H1 (cell line): ENCODE measurements at regions not wholly inside any gene's neighbourhood (a gene's known extent, or its start where the extent isn't known, plus 50 kb on each side); places are given as distances from the start of the nearest gene placed in this dataset.

ENCODE experiments used
- GTF2F1 ChIP-seq: IDR thresholded peaks from 2 replicates; pipeline ENCODE4 v1.6.1; 2012; ENCODE audit warnings: low read depth, low read length, improper control_type of control experiment, borderline replicate concordance
- TF ChIP-seq, protein P1 (sequence below): fragments of 300-600 bp; sonication (generic); IDR thresholded peaks from 2 replicates; pipeline ENCODE4 v1.7.1; 2012; ENCODE audit warnings: low read length, moderate library complexity, mild to moderate bottlenecking, inconsistent platforms; ENCODE audit not compliant: insufficient replicate concordance

DNA sequence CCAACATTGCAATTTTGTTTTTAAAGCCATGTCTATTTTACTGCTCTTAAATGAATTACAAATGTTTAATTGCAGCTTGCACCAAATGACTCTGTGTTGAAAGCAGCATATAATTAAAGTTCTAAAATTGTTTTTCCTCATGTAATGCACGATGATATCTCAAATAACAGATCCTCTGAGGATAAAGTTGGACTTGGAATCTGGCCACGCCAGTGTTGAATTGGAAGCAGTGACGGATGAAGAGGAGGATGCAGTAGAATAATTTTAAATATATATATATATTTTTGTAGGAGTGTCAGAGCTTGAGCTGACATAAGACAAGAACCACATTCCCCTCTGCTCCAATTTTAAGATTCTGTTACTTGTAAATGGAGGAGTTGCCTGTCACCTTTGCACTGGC, 406.6 kb upstream of the DPPA4 start (continued):
- TF ChIP-seq, protein P1, sequence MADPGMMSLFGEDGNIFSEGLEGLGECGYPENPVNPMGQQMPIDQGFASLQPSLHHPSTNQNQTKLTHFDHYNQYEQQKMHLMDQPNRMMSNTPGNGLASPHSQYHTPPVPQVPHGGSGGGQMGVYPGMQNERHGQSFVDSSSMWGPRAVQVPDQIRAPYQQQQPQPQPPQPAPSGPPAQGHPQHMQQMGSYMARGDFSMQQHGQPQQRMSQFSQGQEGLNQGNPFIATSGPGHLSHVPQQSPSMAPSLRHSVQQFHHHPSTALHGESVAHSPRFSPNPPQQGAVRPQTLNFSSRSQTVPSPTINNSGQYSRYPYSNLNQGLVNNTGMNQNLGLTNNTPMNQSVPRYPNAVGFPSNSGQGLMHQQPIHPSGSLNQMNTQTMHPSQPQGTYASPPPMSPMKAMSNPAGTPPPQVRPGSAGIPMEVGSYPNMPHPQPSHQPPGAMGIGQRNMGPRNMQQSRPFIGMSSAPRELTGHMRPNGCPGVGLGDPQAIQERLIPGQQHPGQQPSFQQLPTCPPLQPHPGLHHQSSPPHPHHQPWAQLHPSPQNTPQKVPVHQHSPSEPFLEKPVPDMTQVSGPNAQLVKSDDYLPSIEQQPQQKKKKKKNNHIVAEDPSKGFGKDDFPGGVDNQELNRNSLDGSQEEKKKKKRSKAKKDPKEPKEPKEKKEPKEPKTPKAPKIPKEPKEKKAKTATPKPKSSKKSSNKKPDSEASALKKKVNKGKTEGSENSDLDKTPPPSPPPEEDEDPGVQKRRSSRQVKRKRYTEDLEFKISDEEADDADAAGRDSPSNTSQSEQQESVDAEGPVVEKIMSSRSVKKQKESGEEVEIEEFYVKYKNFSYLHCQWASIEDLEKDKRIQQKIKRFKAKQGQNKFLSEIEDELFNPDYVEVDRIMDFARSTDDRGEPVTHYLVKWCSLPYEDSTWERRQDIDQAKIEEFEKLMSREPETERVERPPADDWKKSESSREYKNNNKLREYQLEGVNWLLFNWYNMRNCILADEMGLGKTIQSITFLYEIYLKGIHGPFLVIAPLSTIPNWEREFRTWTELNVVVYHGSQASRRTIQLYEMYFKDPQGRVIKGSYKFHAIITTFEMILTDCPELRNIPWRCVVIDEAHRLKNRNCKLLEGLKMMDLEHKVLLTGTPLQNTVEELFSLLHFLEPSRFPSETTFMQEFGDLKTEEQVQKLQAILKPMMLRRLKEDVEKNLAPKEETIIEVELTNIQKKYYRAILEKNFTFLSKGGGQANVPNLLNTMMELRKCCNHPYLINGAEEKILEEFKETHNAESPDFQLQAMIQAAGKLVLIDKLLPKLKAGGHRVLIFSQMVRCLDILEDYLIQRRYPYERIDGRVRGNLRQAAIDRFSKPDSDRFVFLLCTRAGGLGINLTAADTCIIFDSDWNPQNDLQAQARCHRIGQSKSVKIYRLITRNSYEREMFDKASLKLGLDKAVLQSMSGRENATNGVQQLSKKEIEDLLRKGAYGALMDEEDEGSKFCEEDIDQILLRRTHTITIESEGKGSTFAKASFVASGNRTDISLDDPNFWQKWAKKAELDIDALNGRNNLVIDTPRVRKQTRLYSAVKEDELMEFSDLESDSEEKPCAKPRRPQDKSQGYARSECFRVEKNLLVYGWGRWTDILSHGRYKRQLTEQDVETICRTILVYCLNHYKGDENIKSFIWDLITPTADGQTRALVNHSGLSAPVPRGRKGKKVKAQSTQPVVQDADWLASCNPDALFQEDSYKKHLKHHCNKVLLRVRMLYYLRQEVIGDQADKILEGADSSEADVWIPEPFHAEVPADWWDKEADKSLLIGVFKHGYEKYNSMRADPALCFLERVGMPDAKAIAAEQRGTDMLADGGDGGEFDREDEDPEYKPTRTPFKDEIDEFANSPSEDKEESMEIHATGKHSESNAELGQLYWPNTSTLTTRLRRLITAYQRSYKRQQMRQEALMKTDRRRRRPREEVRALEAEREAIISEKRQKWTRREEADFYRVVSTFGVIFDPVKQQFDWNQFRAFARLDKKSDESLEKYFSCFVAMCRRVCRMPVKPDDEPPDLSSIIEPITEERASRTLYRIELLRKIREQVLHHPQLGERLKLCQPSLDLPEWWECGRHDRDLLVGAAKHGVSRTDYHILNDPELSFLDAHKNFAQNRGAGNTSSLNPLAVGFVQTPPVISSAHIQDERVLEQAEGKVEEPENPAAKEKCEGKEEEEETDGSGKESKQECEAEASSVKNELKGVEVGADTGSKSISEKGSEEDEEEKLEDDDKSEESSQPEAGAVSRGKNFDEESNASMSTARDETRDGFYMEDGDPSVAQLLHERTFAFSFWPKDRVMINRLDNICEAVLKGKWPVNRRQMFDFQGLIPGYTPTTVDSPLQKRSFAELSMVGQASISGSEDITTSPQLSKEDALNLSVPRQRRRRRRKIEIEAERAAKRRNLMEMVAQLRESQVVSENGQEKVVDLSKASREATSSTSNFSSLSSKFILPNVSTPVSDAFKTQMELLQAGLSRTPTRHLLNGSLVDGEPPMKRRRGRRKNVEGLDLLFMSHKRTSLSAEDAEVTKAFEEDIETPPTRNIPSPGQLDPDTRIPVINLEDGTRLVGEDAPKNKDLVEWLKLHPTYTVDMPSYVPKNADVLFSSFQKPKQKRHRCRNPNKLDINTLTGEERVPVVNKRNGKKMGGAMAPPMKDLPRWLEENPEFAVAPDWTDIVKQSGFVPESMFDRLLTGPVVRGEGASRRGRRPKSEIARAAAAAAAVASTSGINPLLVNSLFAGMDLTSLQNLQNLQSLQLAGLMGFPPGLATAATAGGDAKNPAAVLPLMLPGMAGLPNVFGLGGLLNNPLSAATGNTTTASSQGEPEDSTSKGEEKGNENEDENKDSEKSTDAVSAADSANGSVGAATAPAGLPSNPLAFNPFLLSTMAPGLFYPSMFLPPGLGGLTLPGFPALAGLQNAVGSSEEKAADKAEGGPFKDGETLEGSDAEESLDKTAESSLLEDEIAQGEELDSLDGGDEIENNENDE: no peak
- no peak for TF ChIP-seq GTF2F1
